GM23248 (cell line): ENCODE measurements at regions not wholly inside any gene's neighbourhood (a gene's known extent, or its start where the extent isn't known, plus 50 kb on each side); places are given as distances from the start of the nearest gene placed in this dataset.
"Not testable (repeated sequence)": the region's sequence is repeated elsewhere in the genome, so short reads cannot be mapped to it uniquely, and the experiment has no call there.

ENCODE experiments used
- DNase-seq: peaks from one replicate; pipeline ENCODE4 v3.0.0-alpha.2; 2015
- H2AFZ ChIP-seq: fragments of 200-600 bp; sonication (generic); 2 replicates; pipeline ENCODE4 v1.6.1; 2016; ENCODE audit warnings: antibody characterized with exemption
- H3F3A ChIP-seq: fragments of 200-600 bp; sonication (generic); 2 replicates; pipeline ENCODE4 v1.6.1; 2016; ENCODE audit warnings: mild to moderate bottlenecking, antibody characterized with exemption, mixed run types; ENCODE audit not compliant: insufficient read depth
- H3K27ac ChIP-seq: fragments of 200-600 bp; sonication (generic); 2 replicates; pipeline ENCODE4 v1.5.1; 2016; ENCODE audit warnings: mild to moderate bottlenecking
- H3K27me3 ChIP-seq: fragments of 200-600 bp; sonication (generic); replicated peaks from 2 replicates; pipeline ENCODE4 v1.6.1; 2016; ENCODE audit warnings: mild to moderate bottlenecking; ENCODE audit not compliant: insufficient read depth
- H3K36me3 ChIP-seq: fragments of 200-600 bp; sonication (generic); 2 replicates; pipeline ENCODE4 v1.6.1; 2016; ENCODE audit warnings: low read depth, mild to moderate bottlenecking
- H3K4me1 ChIP-seq: fragments of 200-600 bp; sonication (generic); 2 replicates; pipeline ENCODE4 v1.6.1; 2016; ENCODE audit warnings: mild to moderate bottlenecking; ENCODE audit not compliant: insufficient read depth
- H3K4me2 ChIP-seq: fragments of 200-600 bp; sonication (generic); one replicate; pipeline ENCODE4 v1.6.1; 2016; ENCODE audit warnings: mild to moderate bottlenecking; ENCODE audit not compliant: unreplicated experiment
- H3K4me3 ChIP-seq: fragments of 200-600 bp; sonication (generic); 2 replicates; pipeline ENCODE4 v1.5.1; 2016; ENCODE audit warnings: mild to moderate bottlenecking
- H3K79me2 ChIP-seq: fragments of 200-600 bp; sonication (generic); 2 replicates; pipeline ENCODE4 v1.6.1; 2016; ENCODE audit warnings: mild to moderate bottlenecking; ENCODE audit not compliant: insufficient read depth
- H3K9ac ChIP-seq: fragments of 200-600 bp; sonication (generic); 2 replicates; pipeline ENCODE4 v1.6.1; 2016; ENCODE audit warnings: mild to moderate bottlenecking
- H3K9me2 ChIP-seq: fragments of 200-600 bp; sonication (generic); 2 replicates; pipeline ENCODE4 v1.6.1; 2016; ENCODE audit warnings: mixed run types, mild to moderate bottlenecking, moderate library complexity; ENCODE audit not compliant: insufficient read depth
- H3K9me3 ChIP-seq: fragments of 200-600 bp; sonication (generic); one replicate; pipeline ENCODE4 v1.6.1; 2017; ENCODE audit warnings: low read depth
- H4K20me1 ChIP-seq: fragments of 200-600 bp; sonication (generic); 2 replicates; pipeline ENCODE4 v1.6.0; 2016; ENCODE audit not compliant: insufficient read depth
- EZH2 ChIP-seq: fragments of 200-600 bp; sonication (generic); IDR thresholded peaks from 2 replicates; pipeline ENCODE4 v1.6.1; 2018; ENCODE audit warnings: antibody characterized with exemption, mild to moderate bottlenecking; ENCODE audit not compliant: insufficient read depth, poor library complexity, severe bottlenecking
- EZH2phosphoT487 ChIP-seq: fragments of 200-600 bp; sonication (generic); IDR thresholded peaks from 2 replicates; pipeline ENCODE4 v1.6.1; 2018; ENCODE audit warnings: antibody characterized with exemption, moderate library complexity, mild to moderate bottlenecking, low read depth; ENCODE audit not compliant: insufficient read depth
- WGBS, 2 experiments: methylation state at CpG; one replicate each; pipeline ENCODE4 v1.1.6; 2015 to 2017; ENCODE audit warnings: low lambda C conversion rate in 2 of 2, low coverage in 1 of 2; ENCODE audit errors: missing lambda C conversion rate in 2 of 2; 5-methylcytosine and 5-hydroxymethylcytosine counted together
- in situ Hi-C: fragments of 300-500 bp; cut with MboI; formaldehyde crosslinking; loops from 2 replicates; pipeline ENCODE4 v1.15.0; 2020

DNA sequence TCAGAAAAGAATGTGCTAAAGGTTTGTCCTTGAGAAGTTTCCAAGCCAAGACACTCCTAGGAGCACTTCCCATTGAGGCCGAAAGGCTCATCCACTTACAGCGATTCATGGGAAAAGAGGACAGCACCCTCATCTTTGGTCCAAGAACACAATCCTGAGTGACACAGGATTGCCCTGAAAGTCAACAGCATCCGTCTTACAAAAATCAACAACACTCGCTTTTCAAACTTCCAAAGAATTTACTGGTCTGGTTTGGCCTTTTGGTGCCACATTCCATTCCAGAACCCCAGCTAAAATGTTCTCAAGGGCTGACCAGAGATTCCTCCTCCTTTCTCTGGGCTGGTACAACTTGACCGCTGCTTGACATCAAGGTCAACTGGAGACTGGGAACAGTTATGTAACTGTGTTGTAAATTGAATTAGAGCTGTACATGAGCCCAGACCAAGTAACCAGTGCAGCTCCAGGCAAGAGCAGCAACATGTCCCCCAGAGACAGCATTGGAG is 415.8 kb upstream of the PIK3R1 start:
- Histone ChIP-seq H3F3A (peaks cover 10% of the 10 kb centered on the region; the same call in 1 of the 2 replicates), H3K36me3 (no peaks in the 10 kb centered on the region), H3K4me2 (peak overlapping the region; percentile 17), H3K4me3 (no peak overlapping the region), H3K4me1 (0 out of 2 replicates have a peak, but pooled peaks cover 8% of the 10 kb centered on the region), H3K9me3 (no peaks in the 10 kb centered on the region), H4K20me1 (no peaks in the 10 kb centered on the region), H3K27me3 (no peaks in the 10 kb centered on the region), H2AFZ (no peak overlapping the region), H3K27ac (no peak overlapping the region), H3K9ac (no peak overlapping the region), H3K79me2 (no peaks in the 10 kb centered on the region), H3K9me2 (no peaks in the 10 kb centered on the region)
- TF ChIP-seq EZH2 (no peak), EZH2phosphoT487 (no peak)
- WGBS, 2 experiments: 33 to 45% methylated on average over 5 of the region's 5 CpGs
- in situ Hi-C loops: no loop called here
- peak; percentile 7 for DNase-seq

DNA sequence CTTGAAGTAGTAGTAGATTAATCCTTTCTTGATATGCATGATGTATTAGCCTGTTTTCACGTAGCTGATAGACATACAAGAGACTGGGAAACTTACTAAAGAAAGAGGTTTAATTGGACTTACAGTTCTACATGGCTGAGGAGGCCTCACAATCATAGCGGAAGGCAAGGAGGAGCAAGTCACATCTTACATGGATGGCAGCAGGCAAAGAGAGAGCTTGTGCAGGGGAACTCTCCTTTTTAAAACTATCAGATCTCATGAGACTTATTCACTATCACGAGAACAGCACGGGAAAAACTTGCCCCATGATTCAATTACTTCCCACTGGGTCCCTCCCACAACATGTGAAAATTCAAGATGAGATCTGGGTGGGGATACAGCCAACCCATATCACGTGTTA is 417.1 kb upstream of the PIK3R1 start:
- H3F3A ChIP-seq: peaks cover 10% of the 10 kb centered on the region; the same call in 1 of the 2 replicates
- H3K27me3 ChIP-seq, H3K9ac ChIP-seq, DNase-seq, H3K4me1 ChIP-seq, H3K9me2 ChIP-seq, in situ Hi-C loops, H3K27ac ChIP-seq, H3K9me3 ChIP-seq, H3K4me2 ChIP-seq, H3K36me3 ChIP-seq, H2AFZ ChIP-seq, H3K79me2 ChIP-seq, H4K20me1 ChIP-seq, H3K4me3 ChIP-seq: not testable (repeated sequence)
- WGBS, 2 experiments: 47 to 49% methylated on average over 5 of the region's 5 CpGs

DNA sequence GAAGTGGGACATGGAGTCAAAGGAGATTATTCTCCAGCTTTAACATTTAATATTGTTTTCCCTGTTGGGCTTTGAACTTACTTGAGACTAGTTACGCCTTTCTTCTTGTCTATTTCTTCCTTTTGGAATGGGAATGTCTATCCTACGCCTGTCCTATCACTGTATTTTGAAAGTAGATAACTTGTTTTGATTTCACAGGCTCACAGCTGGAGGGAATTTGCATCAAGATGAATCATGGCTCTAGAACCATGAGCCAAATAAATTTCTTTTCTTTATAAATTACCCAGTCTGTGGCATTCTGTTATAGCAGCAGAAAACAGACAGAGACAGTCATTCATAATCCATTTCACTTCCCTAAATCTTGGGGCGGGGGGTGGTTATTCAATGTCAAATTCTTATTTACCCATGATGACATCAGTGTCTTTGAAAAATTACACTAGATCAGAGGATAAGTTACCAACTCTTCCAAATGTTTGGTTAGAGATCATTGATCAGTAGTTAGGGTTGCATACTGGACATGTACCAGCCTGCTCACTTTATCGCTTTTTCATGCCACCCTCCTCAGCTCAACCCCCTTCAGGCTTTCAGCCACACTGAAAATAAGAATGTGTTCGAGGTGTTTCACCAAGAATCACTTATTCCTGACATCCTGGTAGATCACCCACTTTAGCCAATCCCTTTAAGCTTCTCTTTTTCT is 419.6 kb upstream of the PIK3R1 start:
- H3K4me3 ChIP-seq: no peak overlapping the region
- H3K27me3 ChIP-seq: no peaks in the 10 kb centered on the region
- peak; percentile 23 for DNase-seq
- H3F3A ChIP-seq: peaks cover 10% of the 10 kb centered on the region; the same call in 1 of the 2 replicates
- no peaks in the 10 kb centered on the region for H3K9me2 ChIP-seq
- TF ChIP-seq EZH2phosphoT487 (no peak), EZH2 (no peak)
- H4K20me1 ChIP-seq: no peaks in the 10 kb centered on the region
- no peak overlapping the region for H3K9ac ChIP-seq
- 52 to 57% methylated on average over 5 of the region's 5 CpGs for WGBS, 2 experiments
- no peak overlapping the region for H3K27ac ChIP-seq
- 0 out of 2 replicates have a peak, but pooled peaks cover 8% of the 10 kb centered on the region for H3K4me1 ChIP-seq
- no peaks in the 10 kb centered on the region for H3K9me3 ChIP-seq
- in situ Hi-C loops: no loop called here
- no peaks in the 10 kb centered on the region for H3K79me2 ChIP-seq
- H3K4me2 ChIP-seq: no peak overlapping the region
- no peaks in the 10 kb centered on the region for H3K36me3 ChIP-seq
- H2AFZ ChIP-seq: no peak overlapping the region

DNA sequence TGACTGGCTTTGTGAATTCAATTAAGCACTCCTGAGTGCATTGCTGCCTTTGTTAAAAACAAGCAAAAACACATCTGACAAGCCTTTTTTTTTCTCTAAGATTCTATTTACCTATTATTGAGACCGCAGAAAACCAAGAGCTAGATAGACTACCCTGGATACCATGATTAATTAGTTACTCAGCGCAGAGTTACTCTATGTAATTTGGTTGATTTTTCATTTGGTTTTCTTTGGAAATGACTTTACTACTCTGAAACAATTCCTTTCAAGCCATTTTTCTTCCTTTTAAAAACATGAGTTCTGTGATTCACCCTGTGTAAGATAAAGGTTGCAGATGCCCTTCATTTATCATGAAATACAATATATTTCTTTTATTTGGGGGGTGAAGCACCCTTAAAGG is 421.6 kb upstream of the PIK3R1 start:
- Histone ChIP-seq H3K27me3 (no peaks in the 10 kb centered on the region), H3K4me3 (no peak overlapping the region), H3K36me3 (no peaks in the 10 kb centered on the region), H3K9me3 (no peaks in the 10 kb centered on the region), H3F3A (peaks cover under 1% of the 10 kb centered on the region; the same call in 1 of the 2 replicates), H2AFZ (no peak overlapping the region), H3K4me1 (no peaks in the 10 kb centered on the region), H3K4me2 (no peak overlapping the region), H4K20me1 (no peaks in the 10 kb centered on the region), H3K9ac (no peak overlapping the region), H3K27ac (no peak overlapping the region), H3K79me2 (no peaks in the 10 kb centered on the region), H3K9me2 (no peaks in the 10 kb centered on the region)
- in situ Hi-C loops: no loop called here
- 93 to 98% methylated on average over 2 of the region's 2 CpGs for WGBS, 2 experiments
- no peak for DNase-seq
- TF ChIP-seq EZH2phosphoT487: no peak
- no peak for TF ChIP-seq EZH2

- H3K4me1 ChIP-seq: no peaks in the 10 kb centered on the region
- WGBS, 2 experiments: 23 to 30% methylated on average over 1 of the region's 1 CpG
- no peaks in the 10 kb centered on the region for H3K36me3 ChIP-seq
- no peak overlapping the region for H3K4me2 ChIP-seq
- no peak overlapping the region for H3K4me3 ChIP-seq
- H4K20me1 ChIP-seq: no peaks in the 10 kb centered on the region
- no peak overlapping the region for H2AFZ ChIP-seq
- H3K27ac ChIP-seq: no peak overlapping the region
- no peaks in the 10 kb centered on the region for H3F3A ChIP-seq
- no peaks in the 10 kb centered on the region for H3K9me2 ChIP-seq
- no peak for DNase-seq
- TF ChIP-seq EZH2phosphoT487: no peak
- TF ChIP-seq EZH2: no peak
- H3K9me3 ChIP-seq: no peaks in the 10 kb centered on the region
- H3K79me2 ChIP-seq: no peaks in the 10 kb centered on the region
- no peak overlapping the region for H3K9ac ChIP-seq
- H3K27me3 ChIP-seq: no peaks in the 10 kb centered on the region
- in situ Hi-C loops: no loop called here
Measured at GRCh38 chr5:67793418-67793817, 422.1 kb upstream of the PIK3R1 start.
